Urinary bladder (tissue), 3 donors: ENCODE measurements at regions not wholly inside any gene's neighbourhood (a gene's known extent, or its start where the extent isn't known, plus 50 kb on each side); places are given as distances from the start of the nearest gene placed in this dataset.

ENCODE experiments used
- DNase-seq: peaks from one replicate; pipeline ENCODE4 v3.0.0-alpha.2; 2015; ENCODE audit errors: extremely low spot score
- H3K27ac ChIP-seq: one replicate; pipeline ENCODE4 v1.5.1; 2013; ENCODE audit warnings: low read depth, mild to moderate bottlenecking, moderate library complexity
- H3K36me3 ChIP-seq: one replicate; pipeline ENCODE4 v1.6.1; 2013; ENCODE audit warnings: mild to moderate bottlenecking, moderate library complexity; ENCODE audit not compliant: insufficient read depth
- H3K4me1 ChIP-seq: one replicate; pipeline ENCODE4 v1.6.1; 2013; ENCODE audit warnings: mild to moderate bottlenecking, moderate library complexity; ENCODE audit not compliant: insufficient read depth
- H3K4me3 ChIP-seq: one replicate; pipeline ENCODE4 v1.5.1; 2013; ENCODE audit warnings: low read depth, low read length
- WGBS: extraction: QIAGEN DNeasy Blood & Tissue Kit; methylation state at CpG from one replicate; pipeline ENCODE4 v1.1.7; 2013; 5-methylcytosine and 5-hydroxymethylcytosine counted together
- donor health status: healthy with polysubstance abuse.
- donor health status: healthy.

- H3K36me3 ChIP-seq = no peaks in the 10 kb centered on the region
- no peak overlapping the region for H3K4me3 ChIP-seq
- no peak for DNase-seq
- H3K27ac ChIP-seq = no peak overlapping the region
- 69% methylated on average over 2 of the region's 2 CpGs for WGBS
- no peaks in the 10 kb centered on the region for H3K4me1 ChIP-seq
Observed at GRCh38 chr7:116083796-116084195, 53.2 kb upstream of the TFEC start.

- WGBS = 86% methylated on average over 3 of the region's 3 CpGs
Observed at GRCh38 chr7:116086547-116087045, 56.0 kb upstream of the TFEC start.

GRCh38 chr7:116087291-116087690, 56.7 kb upstream of the TFEC start:
- no peak overlapping the region for H3K4me3 ChIP-seq
- DNase-seq = no peak
- no peak overlapping the region for H3K27ac ChIP-seq
- no peaks in the 10 kb centered on the region for H3K36me3 ChIP-seq
- no peaks in the 10 kb centered on the region for H3K4me1 ChIP-seq

More at GRCh38 chr7:116086547-116087045, 56.0 kb upstream of the TFEC start:
- no peaks in the 10 kb centered on the region for H3K36me3 ChIP-seq
- no peak overlapping the region for H3K4me3 ChIP-seq
- no peak overlapping the region for H3K27ac ChIP-seq
- no peaks in the 10 kb centered on the region for H3K4me1 ChIP-seq
- DNase-seq = no peak

GRCh38 chr7:116087984-116088383, 57.4 kb upstream of the TFEC start:
- no peak for DNase-seq
- 63% methylated on average over 2 of the region's 2 CpGs for WGBS

GRCh38 chr7:116089293-116089692, 58.7 kb upstream of the TFEC start:
- Histone ChIP-seq H3K27ac (no peak overlapping the region), H3K36me3 (no peaks in the 10 kb centered on the region), H3K4me1 (no peaks in the 10 kb centered on the region), H3K4me3 (no peak overlapping the region)
- 99% methylated on average over 1 of the region's 1 CpG for WGBS
- no peak for DNase-seq

More at GRCh38 chr7:116087984-116088383, 57.4 kb upstream of the TFEC start:
- Histone ChIP-seq H3K4me1 (no peaks in the 10 kb centered on the region), H3K27ac (no peak overlapping the region), H3K4me3 (no peak overlapping the region), H3K36me3 (no peaks in the 10 kb centered on the region)

- H3K4me1 ChIP-seq = no peaks in the 10 kb centered on the region
- H3K4me3 ChIP-seq = no peak overlapping the region
- H3K36me3 ChIP-seq = no peaks in the 10 kb centered on the region
- no peak for DNase-seq
- H3K27ac ChIP-seq = no peak overlapping the region
- WGBS = 76% methylated on average over 4 of the region's 4 CpGs
Observed at GRCh38 chr7:116093516-116094301, 63.1 kb upstream of the TFEC start.

GRCh38 chr7:116095396-116095795, 64.8 kb upstream of the TFEC start:
- 86% methylated on average over 2 of the region's 2 CpGs for WGBS
- Histone ChIP-seq H3K36me3 (no peaks in the 10 kb centered on the region), H3K4me1 (no peaks in the 10 kb centered on the region), H3K27ac (no peak overlapping the region), H3K4me3 (no peak overlapping the region)
- DNase-seq = no peak

- 76% methylated on average over 4 of the region's 4 CpGs for WGBS
- H3K4me1 ChIP-seq = no peaks in the 10 kb centered on the region
- H3K27ac ChIP-seq = no peak overlapping the region
- H3K36me3 ChIP-seq = no peaks in the 10 kb centered on the region
- no peak for DNase-seq
- H3K4me3 ChIP-seq = no peak overlapping the region
Observed at GRCh38 chr7:116097365-116098009, 66.9 kb upstream of the TFEC start.

GRCh38 chr7:116098175-116098574, 67.6 kb upstream of the TFEC start:
- no peak overlapping the region for H3K27ac ChIP-seq
- no peaks in the 10 kb centered on the region for H3K4me1 ChIP-seq
- WGBS = 97% methylated on average over 12 of the region's 12 CpGs
- no peak overlapping the region for H3K4me3 ChIP-seq
- no peaks in the 10 kb centered on the region for H3K36me3 ChIP-seq
- DNase-seq = no peak

- WGBS = 67% methylated on average over 2 of the region's 2 CpGs
- DNase-seq = no peak
- no peaks in the 10 kb centered on the region for H3K4me1 ChIP-seq
- H3K4me3 ChIP-seq = no peak overlapping the region
- no peaks in the 10 kb centered on the region for H3K36me3 ChIP-seq
- no peak overlapping the region for H3K27ac ChIP-seq
Observed at GRCh38 chr7:116100626-116101025, 70.1 kb upstream of the TFEC start.

GRCh38 chr7:116101704-116102103, 71.1 kb upstream of the TFEC start:
- Histone ChIP-seq H3K36me3 (no peaks in the 10 kb centered on the region), H3K4me1 (no peaks in the 10 kb centered on the region), H3K27ac (no peak overlapping the region), H3K4me3 (no peak overlapping the region)
- no peak for DNase-seq
- 84% methylated on average over 2 of the region's 2 CpGs for WGBS

GRCh38 chr7:116111475-116111874, 80.9 kb upstream of the TFEC start:
- DNase-seq = no peak
- Histone ChIP-seq H3K36me3 (no peaks in the 10 kb centered on the region), H3K4me1 (no peaks in the 10 kb centered on the region), H3K27ac (no peak overlapping the region), H3K4me3 (no peak overlapping the region)

GRCh38 chr7:116113310-116113709, 82.7 kb upstream of the TFEC start:
- Histone ChIP-seq H3K4me3 (no peak overlapping the region), H3K27ac (no peak overlapping the region), H3K36me3 (no peaks in the 10 kb centered on the region), H3K4me1 (no peaks in the 10 kb centered on the region)
- WGBS = 92% methylated on average over 1 of the region's 1 CpG
- DNase-seq = no peak

GRCh38 chr7:116120839-116121238, 89.5 kb upstream of the TES start:
- DNase-seq = no peak
- Histone ChIP-seq H3K4me1 (no peaks in the 10 kb centered on the region), H3K36me3 (no peaks in the 10 kb centered on the region), H3K4me3 (no peak overlapping the region), H3K27ac (no peak overlapping the region)
